ENCODE measurements at regions not wholly inside any gene's neighbourhood (a gene's known extent, or its start where the extent isn't known, plus 50 kb on each side); places are given as distances from the start of the nearest gene placed in this dataset.

DNA sequence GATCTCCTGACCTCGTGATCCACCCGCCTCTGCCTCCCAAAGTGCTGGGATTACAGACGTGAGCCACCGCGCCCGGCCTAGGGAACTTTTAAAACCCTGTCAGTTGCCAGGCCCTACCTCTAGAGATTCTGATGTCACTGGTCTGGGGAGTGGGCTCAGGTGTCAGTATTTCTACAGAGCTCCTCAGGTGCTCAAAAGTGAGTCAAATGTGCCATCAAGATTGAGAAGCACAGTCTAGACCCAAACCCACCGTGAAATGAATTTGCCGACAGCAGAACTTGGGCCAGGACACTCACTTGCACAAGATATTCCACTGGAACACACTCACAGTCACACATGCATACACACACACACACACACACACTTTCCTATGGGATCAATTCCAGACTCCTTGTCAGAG lies 215.5 kb downstream of the RRAGC start:
- no peak for TF ChIP-seq CTCF (IDR thresholded peaks at IDR 0.05; ENCODE audit: insufficient read depth, low read length, poor library complexity, severe bottlenecking)
- no peaks in the 10 kb centered on the region for H3K36me3 ChIP-seq (ENCODE audit: control insufficient read depth, insufficient read depth, low read length)
- H3K4me3 ChIP-seq (replicated peaks; ENCODE audit: low read depth, low read length): no peak overlapping the region
- H3K27me3 ChIP-seq (replicated peaks; ENCODE audit: control insufficient read depth, insufficient read depth, low read length): no peaks in the 10 kb centered on the region; the same call in 1 of the 2 replicates
- no peak for DNase-seq (ENCODE audit: extremely low read depth, insufficient read length)

- no peaks in the 10 kb centered on the region for H3K36me3 ChIP-seq (ENCODE audit: control insufficient read depth, insufficient read depth, low read length)
- no peaks in the 10 kb centered on the region for H3K27me3 ChIP-seq (replicated peaks; ENCODE audit: control insufficient read depth, insufficient read depth, low read length)
- DNase-seq (ENCODE audit: extremely low read depth, insufficient read length): no peak
- H3K4me3 ChIP-seq (replicated peaks; ENCODE audit: low read depth, low read length): no peak overlapping the region
- TF ChIP-seq CTCF (IDR thresholded peaks at IDR 0.05; ENCODE audit: insufficient read depth, low read length, poor library complexity, severe bottlenecking): no peak
Measured at GRCh38 chr1:38641661-38642060, 217.9 kb downstream of the RRAGC start.

DNA sequence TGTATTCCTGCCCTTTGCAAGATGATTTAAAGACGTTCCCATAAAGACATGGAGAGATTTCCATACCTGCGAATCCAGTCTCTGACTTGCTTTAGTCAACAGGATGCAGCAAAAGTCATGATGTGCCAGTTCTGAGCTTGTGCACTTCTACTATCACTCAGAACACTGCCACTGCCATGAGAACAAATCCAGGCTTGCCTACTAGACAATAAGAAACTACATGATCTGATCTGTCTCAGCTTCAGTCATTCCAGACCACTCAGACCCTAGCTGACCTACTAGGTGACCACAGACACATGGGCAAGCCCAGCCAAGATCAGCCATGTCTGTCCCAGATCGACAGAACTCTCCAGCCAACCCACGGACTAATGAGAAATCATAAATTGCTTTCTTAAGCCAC lies 219.2 kb downstream of the RRAGC start:
- Histone ChIP-seq H3K4me3 (replicated peaks; ENCODE audit: low read depth, low read length) (no peak overlapping the region), H3K36me3 (ENCODE audit: control insufficient read depth, insufficient read depth, low read length) (no peaks in the 10 kb centered on the region), H3K27me3 (replicated peaks; ENCODE audit: control insufficient read depth, insufficient read depth, low read length) (no peaks in the 10 kb centered on the region)
- no peak for TF ChIP-seq CTCF (IDR thresholded peaks at IDR 0.05; ENCODE audit: insufficient read depth, low read length, poor library complexity, severe bottlenecking)
- no peak for DNase-seq (ENCODE audit: extremely low read depth, insufficient read length)

DNA sequence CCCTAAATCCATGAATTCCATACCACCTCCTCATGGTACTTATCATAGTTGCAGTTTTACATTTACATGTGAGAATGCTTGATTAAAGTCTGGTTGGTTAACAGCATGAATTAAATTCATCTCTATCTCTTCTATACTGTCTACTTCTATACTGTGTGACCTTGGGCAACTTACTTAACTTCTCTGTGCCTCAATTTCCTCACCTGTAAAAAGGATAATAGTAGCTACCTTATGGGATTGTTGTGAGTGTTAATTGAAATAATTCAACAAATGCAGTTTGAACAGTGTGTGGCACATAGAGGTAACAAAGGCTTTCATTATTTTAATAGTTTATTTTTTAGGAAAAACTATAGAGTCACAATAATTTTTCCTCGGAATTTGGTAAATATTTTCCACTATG lies 231.3 kb downstream of the RRAGC start:
- Histone ChIP-seq H3K27me3 (replicated peaks; ENCODE audit: control insufficient read depth, insufficient read depth, low read length) (no peaks in the 10 kb centered on the region; the same call in 1 of the 2 replicates), H3K4me3 (replicated peaks; ENCODE audit: low read depth, low read length) (no peak overlapping the region), H3K36me3 (ENCODE audit: control insufficient read depth, insufficient read depth, low read length) (no peaks in the 10 kb centered on the region)
- no peak for TF ChIP-seq CTCF (IDR thresholded peaks at IDR 0.05; ENCODE audit: insufficient read depth, low read length, poor library complexity, severe bottlenecking)
- no peak for DNase-seq (ENCODE audit: extremely low read depth, insufficient read length)

- TF ChIP-seq CTCF (IDR thresholded peaks at IDR 0.05; ENCODE audit: insufficient read depth, low read length, poor library complexity, severe bottlenecking): no peak
- no peaks in the 10 kb centered on the region; the same call in 1 of the 2 replicates for H3K27me3 ChIP-seq (replicated peaks; ENCODE audit: control insufficient read depth, insufficient read depth, low read length)
- no peak overlapping the region for H3K4me3 ChIP-seq (replicated peaks; ENCODE audit: low read depth, low read length)
- no peak for DNase-seq (ENCODE audit: extremely low read depth, insufficient read length)
- H3K36me3 ChIP-seq (ENCODE audit: control insufficient read depth, insufficient read depth, low read length): no peaks in the 10 kb centered on the region
Measured at GRCh38 chr1:38625939-38626338, 233.6 kb downstream of the RRAGC start.

All from GM06990 (cell line).